SW 1271 (cell line): ENCODE measurements at regions not wholly inside any gene's neighbourhood (a gene's known extent, or its start where the extent isn't known, plus 50 kb on each side); places are given as distances from the start of the nearest gene placed in this dataset.
"Not testable (repeated sequence)": the region's sequence is repeated elsewhere in the genome, so short reads cannot be mapped to it uniquely, and the experiment has no call there.

Experiments
- DNase-seq, 2 experiments: peaks; one replicate each; lab custom pipeline; 2025; lab: John Stamatoyannopoulos, UW

DNA sequence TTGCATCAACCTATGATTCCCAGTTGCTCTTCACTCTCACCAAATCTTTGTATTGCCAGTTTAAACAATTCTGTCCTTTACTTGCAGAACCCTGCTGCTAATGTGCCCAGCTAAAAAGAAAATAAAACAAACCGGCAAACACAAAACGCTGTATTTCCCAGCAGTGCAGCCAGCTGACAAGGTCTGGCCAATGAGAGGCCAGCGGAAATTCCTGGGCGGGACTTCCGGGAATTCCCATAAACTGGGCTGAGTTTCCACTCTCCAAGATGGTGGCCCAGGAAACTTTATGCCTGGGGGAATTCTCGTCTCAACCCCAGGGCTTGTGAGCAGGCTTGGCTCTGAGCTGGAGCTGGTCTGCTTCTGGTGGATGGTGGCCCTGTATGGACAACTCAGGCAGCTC lies 807.3 kb upstream of the TMEM132C start:
- no peak for DNase-seq

DNA sequence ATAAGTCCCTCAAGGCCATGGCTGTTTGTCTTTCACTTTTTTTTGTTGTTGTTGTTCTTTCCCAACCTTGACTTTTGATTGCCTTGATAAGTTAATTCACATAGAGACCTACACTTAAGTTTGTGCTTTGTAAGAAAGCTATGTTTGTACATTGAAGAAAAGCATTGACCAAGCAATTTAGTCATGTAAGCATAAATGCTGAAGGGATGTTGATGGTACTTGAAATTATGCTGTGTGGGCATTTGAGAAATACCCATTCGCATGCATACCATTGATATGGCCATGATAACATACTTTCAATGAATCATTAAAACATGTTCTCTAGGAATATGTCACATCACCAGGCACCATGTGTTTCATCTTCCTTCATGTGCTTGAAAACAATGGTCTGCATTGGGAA lies 803.7 kb upstream of the TMEM132C start:
- no peak for DNase-seq

DNA sequence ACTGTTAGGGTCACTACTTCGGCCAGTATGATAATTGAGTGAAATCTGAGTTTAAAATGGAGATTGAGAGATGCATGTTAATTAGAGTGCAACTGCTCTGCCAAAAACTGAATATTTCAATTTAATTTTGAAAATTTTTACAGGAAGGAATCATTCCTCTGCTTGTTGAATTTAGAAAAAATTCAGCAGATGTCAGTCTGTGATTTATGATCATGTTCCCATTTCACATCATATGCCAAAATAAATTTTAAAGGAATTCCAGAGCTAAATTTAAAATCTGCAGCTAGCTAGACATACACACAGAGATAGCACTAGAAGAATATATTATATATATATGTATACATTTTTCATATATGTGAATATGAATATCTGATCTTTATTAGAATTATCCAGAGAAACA lies 797.6 kb upstream of the TMEM132C start:
- DNase-seq, result no peak

DNA sequence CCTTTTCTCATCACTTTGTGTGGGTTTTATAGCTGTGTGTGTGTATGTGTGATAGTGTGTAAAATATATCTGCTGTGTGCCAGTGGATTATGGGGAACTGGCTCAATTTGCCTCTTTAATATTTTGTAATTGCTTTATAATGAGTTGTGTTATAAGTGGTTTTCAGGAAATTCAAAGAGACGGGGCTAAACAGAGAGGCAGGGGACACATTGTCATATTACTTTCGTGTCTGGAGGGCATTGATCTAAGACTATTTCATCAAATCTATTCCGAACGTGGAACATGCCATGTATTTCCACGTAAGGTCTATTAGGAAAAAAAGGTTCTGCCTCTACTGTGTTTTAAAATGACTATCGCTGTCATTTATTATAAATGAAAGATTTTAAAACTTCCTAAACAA lies 793.2 kb upstream of the TMEM132C start:
- no peak for DNase-seq

DNA sequence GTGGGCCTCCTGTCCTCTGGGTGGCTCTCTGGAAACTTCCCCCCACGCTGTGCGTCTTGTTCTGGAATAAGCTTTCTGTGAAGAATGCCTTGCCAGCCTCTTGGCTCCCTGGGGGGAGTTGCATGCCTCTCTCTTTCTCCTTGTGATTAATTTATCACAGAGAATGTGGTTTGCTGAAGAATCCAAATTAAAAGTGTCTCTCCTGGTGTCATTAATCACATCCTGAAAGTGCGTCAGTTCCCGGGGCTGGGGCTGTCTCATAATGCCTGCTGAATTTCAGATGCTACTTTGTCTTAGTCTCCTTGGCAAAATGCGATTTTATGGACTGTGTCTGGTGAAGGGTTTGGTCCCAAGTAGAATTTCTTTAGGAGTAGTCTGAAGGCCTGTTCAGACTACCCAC lies 787.7 kb upstream of the TMEM132C start:
- no peak for DNase-seq

DNA sequence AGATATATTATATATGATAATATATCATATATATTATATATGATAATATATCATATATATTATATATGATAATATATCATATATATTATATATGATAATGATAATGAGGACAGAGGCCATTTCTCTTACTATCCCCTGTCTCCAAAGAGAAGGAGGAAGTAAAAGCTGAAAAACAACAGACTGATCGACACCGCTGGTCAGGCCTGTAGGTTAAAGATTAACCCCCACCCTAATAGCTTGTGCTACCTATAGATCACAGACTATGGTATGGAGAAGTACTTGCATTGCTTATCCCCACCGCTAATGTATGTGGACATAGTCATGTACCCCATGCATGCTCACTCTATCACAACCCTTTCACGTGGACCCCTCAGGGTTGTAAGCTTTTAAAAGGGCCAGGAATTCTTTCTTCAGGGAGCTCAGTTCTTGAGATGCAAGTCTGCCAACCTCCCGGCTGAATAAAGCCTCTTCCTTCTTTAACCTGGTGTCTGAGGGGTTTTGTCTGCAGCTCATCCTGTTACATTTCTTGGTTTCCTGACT lies 786.1 kb upstream of the TMEM132C start:
- DNase-seq, result no peak

DNA sequence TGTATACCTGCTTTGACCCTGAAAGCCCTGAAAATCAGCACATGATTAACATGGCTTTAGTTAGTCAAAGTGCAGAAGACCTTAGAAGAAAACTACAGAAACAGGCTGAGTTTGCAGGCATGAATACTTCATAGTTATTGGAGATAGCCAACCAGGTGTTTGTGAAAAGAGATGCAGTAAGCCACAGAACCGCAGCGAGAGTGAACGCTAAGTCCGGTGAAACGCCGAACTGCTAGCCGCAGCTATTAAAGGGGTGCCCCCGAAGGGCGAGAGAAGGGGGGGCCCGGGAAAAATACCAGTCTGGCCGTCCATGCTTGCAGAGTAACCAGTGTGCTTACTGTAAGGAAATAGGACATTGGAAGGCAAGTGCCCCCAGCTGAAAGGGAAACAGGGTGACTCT lies 784.0 kb upstream of the TMEM132C start:
- DNase-seq, result no peak

DNA sequence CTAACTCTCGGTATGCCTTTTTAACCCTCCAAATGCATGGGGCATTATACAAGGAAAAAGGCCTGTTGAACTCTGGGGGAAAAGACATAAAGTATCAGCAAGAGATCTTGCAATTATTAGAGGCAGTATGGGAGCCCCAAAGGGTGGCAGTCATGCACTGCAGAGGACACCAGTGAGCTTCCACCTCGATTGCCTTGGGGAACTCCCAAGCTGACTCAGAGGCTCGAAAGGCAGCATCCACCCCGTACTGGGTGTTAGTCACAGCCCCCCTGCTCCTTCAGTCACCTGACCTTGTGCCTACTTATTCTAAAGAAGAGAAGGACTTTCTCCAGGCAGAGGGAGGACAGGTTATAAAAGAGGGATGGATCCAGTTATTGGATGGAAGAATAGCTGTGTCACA lies 781.4 kb upstream of the TMEM132C start:
- DNase-seq, result peak in 1 of 2 experiments; percentile 48

DNA sequence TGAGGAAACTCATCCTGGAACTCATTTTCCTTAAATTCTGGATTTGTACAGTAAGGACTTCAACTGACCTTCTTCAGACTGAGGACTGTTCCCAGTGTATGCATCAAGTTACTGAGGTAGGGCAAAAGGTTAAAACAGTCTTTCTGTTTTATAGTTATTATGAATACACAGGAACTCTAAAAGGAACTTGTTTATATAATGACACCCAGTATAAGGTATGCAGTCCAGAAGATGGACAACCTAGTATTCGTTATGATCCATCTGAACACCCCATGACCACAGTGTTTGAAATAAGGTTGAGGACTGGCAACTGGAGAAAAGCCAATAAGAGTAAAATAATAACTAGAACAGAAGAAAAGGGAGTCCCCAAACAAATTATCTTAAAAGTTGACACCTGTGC lies 779.9 kb upstream of the TMEM132C start:
- no peak for DNase-seq

DNA sequence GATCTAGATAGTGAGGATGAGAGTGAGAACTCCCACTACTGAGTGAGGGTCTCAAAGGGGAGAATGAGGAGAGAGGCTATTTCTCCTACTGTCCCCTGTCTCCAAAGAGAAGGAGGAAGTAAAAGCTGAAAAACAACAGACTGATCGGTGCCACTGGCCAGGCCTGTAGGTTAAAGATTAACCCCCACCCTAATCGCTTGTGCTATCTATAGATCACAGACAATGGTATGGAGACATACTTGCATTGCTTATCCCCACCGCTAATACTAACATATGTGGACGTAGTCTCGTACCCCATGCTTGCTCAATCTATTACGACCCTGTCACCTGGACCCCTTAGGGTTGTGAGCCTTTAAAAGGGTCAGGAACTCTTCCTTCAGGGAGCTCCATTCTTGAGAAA lies 777.9 kb upstream of the TMEM132C start:
- DNase-seq, result no peak

DNA sequence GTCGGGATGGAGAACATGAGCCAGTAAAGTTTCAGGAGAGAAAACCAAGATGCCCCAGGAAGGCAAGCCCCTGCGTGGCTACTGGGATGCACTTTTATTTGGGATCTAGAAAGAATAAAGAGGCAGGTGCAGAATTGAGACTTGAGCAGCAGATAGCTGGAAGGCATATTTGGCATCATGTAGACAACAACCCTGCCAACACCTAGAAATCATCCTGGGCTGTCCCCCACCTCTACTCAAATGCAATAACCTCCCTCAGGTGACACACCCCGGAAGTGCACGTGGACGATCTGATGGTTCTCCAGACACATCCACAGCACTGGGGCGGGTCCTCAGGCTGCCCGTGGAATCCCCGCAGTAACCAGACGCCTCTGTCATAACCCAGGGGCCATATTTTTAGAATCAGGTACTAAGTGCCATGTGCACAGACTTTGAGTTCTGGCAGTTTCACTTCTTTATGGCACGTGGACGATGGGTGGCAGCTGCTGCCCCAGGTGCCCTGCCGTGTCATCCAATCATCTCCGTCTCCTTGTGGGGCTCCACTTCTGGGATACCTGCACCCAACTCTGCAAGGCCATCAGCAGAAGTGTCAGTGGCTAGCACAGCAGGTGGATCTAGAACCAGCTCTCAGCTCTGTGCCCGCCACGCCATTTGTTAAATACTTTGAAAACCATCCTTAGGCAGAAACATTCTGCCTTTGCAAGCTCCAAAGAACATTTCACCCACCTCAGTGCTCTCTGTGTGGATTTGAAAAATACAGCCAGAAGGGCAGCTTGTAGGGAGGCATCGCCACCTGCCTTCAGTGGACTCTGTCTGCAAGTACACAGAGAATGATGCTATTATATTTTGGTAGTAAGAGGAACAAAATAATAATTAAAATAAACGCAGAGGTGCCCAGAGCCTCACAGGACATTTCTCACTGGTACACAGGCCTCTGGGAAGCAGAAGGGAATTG lies 771.7 kb upstream of the TMEM132C start:
- no peak for DNase-seq

DNA sequence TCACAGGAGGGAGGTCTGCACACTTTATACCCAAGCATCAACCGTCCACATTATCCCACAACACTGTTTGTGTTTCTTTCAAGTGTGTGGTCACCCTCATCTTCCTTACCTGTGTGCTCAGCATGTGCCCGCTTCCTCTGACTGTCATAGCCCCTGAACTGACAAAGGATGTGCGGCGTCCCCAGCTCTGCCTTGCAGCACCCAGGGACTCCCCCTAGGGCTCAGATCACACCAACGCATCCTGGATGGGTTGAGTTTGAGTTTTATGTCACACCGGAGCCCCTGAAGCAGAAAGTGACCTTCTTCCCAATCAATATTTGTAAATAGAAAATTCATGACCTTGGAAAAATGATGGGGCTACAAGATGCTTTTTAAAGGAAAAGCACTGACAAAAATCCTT lies 770.7 kb upstream of the TMEM132C start:
- no peak for DNase-seq

DNA sequence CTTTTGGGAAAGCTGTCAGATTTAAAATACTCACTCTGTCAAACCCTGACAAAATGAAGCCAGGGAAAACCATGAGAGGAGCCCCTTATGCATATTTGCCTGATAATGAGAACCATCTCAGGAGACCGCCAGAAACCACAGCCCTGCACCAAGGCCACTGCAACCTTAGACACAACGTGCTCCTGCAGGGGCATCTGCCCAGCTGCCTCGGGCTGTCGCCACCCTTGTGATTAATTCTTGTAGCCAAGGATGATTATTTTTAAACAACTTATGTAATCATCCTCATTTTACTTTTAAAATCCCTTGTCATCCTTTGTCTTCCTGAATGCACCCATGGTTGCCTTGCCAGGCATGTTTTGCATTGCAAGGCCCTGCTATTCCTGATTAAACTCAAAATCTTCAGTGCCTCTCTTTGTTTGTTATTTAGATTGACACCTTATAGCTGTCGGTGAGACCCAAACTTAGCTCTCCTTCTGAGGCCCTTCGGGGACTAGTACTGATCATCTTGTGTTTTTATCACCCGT lies 766.4 kb upstream of the TMEM132C start:
- no peak for DNase-seq

DNA sequence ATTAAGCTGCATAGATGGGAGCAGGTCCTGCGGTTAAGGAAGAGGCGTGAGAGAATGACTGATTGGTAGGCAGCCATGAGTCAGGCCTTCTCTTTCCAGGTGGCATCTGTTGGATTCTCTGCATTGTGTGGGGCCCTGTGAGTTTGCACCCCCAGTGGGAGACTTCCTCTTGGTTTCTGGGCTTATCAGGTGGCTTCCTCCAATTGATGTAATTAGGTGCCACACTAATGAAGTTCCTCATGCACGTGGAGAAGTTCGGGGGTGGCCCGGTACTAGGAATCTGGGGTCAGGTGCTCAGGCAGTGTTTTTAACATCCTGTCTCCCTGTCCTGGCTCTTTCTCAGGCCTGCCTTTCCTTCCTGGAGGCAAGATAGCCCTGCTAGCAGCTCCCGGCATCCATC lies 765.1 kb upstream of the TMEM132C start:
- DNase-seq, result no peak

DNA sequence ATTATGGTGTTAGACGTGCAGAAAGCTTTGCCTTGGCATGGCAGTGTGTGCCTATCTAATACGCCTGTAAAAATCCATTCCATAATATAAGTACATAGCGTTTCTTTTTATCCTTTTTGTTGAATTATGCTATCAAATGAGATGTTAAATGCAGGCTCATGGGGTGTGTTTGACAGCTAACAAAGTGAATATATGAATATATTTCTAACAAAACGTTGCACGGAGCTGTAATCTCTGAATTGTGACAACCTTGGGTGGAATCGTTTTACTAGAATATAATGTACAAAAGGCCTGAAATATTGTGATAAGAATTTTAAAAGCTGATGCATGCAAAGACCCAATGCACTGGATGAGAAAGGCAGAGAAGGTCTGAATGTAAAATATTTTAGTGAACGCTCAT lies 763.7 kb upstream of the TMEM132C start:
- DNase-seq, result no peak

DNA sequence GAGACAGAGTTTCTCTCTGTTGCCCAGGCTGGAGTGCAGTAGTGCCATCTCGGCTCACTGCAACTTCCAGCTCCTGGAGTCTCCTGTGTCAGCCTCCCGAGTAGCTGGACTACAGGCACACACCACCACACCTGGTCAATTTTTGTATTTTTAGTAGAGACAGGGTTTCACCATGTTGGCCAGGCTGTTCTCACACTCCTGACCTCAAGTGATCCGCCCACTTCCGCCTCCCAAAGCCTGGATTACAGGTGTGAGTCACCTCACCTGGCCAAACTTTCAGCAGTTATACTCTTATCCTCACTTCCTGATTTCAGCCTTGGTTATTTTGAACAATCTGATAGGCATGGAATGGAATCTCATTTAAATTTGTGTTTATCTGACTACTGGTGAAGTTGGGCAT lies 763.0 kb upstream of the TMEM132C start:
- not testable (repeated sequence) for DNase-seq

DNA sequence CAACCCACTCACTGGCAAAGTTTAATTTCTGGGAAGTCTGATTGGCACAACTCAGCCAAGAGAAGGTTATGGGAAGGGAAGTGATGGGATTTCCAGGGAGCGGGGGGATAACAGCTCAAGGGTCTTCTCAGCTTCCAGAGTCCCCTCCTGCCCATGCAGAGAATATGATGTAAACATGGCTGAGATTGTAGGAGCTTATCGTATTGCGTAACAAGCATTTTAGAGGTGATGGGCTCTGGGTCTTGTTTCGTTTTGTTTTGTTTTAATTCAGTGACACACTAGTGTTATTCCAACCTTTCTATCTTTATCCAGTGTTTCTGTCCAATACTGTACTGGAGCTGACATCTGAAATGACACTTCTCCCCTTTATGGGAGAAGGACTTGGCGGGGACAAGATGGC lies 762.1 kb upstream of the TMEM132C start:
- DNase-seq, result no peak

DNA sequence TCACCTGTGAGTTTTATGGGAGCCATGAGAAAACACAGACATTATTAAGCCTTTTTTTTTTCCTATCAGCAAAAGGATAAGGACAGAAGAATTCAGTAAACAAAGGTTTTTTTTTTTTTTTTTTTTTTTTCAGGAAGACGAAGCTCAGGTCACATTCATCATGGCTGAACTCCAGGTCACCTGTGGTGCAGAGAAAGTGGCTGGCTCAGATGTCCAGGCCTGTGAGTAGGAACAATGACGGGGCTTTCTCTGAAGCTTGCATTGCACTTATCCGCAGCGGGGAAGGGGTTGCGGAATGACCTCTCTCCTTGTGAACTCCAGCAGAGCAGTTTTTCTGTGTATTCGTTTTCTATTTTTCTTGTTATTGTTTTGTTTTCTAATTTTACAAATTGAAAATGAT lies 759.6 kb upstream of the TMEM132C start:
- DNase-seq, result no peak

DNA sequence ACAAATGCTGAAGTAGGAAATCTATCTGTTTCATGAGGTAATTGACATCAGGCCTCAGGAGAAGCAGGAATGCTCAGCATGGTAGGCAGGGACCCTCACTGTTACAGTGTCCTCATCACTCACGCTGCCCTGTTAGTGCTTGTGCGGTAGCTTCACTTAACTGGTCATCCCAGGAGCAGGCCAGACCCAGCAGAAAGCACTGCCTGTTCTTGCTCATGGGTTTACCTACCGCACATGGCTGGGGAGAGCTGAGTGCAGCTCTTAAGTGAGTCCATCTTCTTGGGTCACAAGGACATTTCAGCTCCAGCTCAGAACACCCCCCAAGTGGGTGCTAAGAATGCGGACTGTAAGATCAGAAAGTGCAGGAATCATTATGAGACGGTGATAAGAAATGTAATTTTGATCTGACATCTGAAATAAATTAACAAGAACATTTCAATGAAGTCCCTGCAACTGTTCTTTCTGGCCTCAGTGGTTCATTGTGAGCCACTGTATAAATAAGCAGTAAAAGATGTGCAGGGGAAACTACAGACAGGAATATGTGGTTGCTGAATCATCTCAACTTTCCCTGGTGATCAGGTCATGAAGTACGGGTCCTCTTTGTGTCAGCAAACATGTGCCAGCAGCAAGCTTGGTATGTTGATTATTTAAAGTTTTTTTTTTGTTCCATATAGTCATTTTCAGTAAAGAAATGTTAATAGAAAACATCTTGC lies 757.7 kb upstream of the TMEM132C start:
- no peak for DNase-seq

DNA sequence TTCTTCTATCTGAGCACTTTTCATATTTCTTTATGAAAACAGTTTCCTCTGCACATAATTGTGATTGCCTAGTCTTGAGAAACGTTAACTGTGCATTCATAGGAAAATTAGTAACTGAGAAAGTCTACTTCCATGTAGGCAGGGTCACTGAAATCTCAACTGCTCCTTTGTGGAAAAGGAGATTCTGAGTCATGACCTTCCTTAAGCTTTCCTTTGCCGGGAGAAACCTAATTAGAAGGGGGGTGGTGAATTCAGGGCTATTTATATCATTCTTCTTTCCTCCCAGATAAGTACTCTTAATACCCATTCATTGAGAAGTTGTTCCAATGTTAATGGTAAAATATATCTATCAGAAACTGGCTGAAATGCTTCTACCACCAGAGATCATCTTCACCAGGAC lies 751.0 kb upstream of the TMEM132C start:
- DNase-seq, result no peak

DNA sequence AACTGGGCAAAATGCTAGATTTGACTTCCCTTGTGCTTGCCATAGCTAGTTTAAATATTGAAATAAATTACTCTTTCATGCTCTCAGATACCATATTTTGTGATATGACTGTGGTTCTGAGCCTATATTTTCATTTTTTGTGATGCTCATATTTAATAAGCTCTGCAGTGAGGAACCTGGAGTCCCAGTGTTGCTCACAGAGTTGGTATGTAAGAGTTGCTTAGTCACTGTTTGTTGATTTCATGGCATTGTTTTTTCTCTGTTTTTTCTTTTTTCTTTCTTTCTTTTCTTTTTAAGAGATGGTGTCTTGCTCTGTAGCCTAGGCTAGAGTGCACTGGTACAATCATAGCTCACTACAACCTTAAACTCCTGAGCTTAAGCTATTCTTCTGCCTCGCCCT lies 750.5 kb upstream of the TMEM132C start:
- no peak for DNase-seq

DNA sequence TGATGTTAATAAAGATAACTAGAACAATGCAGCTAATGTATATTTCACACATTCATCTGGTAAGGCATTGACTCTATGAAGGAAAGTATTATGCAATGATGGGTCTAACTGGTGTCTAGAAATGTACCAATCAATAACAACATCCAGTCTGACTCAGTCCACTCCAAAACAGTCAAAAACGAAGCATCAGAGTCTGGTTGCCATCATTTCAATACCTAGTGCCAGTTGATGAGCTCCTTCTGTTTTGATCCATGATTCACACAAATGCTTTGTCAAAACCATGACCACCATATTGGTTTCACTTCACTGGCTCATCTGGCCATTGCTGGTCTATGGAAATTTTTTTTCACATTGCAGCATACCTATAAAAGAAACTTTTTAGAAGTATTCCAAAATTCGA lies 747.2 kb upstream of the TMEM132C start:
- no peak for DNase-seq

DNA sequence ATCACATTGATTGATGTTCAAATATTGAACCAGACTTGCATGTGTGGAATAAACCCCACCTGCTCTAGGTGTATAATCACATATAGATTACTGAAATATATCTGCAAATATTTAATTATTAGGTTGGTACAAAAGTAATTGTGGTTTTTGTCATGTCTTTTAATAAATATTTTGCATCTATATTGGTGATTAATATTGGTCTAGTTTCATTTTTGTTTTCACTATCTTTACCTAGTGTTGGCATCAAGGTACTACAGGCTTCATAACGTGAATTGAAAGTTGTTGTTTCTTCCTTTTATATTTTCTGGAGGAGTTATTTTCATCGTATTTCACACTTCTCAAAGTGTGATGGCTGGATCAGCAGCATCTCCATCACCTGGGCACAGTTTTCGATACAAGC lies 740.0 kb upstream of the TMEM132C start:
- DNase-seq, result no peak
